Hippocampal formation (tissue), 2 donors: ENCODE measurements at regions not wholly inside any gene's neighbourhood (a gene's known extent, or its start where the extent isn't known, plus 50 kb on each side); places are given as distances from the start of the nearest gene placed in this dataset.

ENCODE experiments used
- DNase-seq, 2 donors: peaks; one replicate each; lab custom pipeline; 2025; lab: John Stamatoyannopoulos, UW

DNA sequence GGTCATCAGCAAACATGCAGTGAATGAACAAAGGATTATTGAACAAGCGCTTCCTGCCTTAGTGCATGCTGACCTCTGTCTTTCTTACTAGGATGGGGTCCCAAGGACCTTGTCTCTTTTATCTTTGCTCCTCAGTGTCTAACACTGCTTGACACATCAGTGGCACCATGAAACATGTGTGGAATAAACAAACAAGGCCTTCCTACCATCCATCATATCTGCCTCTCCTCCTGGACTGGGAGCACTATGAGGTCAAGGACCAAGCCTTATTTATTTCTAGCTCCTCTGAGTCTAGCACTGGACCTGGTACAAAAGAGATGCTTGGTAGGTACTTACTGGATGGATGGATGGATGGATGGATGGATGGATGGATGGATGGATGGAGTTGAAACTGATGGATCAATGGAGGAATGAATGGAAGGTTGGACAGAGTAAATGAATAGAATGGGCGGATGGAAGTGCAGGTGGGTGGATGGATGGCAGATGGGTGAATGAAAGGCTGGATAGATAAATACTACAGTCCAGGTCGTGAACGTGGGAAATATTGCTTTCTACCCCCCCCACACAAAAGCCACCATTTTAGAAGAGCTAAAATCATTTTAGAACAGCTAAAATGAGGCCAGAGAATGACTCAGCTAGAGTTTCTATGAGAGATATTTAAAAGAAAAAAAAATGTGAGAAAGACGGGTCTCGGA, 104.1 kb upstream of the PTPN1 start:
- no peak for DNase-seq

- DNase-seq = no peak
These were observed 103.5 kb upstream of the PTPN1 start for GRCh38 chr20:50406610-50407136.

DNA sequence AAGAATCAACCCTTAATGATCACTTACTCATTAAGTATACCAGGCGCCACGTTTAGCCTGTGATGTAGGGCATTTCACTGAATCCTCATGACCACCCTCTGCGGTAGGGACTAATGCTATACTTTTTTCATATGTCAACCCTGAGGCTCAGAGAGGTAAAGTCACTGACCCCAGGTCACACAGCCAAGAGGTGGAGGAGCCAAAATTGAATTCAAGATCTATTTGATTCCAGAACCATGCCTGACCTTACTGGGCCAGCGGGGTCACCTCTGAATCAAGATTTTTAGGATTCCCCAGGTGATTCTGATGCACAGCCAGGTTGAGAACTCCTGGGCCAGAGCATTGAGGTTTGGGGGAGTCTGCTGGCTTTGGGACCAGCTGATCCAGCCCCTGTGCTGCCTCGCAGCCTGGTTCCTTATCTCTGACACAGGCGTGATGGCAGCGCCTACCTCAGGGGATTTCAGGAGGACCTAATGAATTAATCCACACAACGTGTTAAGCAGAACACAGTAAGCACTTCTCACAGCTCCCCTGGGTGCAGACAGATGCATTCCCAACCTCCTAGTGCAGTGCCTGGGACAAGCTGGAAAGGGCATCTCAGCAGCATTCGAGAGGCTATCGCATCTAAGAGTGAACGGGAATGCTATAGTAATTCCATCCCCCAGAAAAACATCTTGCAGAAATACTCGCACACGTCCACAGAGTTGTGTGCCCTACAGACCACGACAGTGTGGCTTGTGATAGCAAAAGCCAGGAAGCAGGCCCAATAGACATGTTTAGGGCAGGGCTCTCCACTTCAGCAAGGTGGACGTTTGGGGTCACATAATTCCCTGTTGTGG, 101.4 kb upstream of the PTPN1 start:
- DNase-seq = no peak

- no peak for DNase-seq
These were observed 100.7 kb upstream of the PTPN1 start for GRCh38 chr20:50409495-50409894.

DNA sequence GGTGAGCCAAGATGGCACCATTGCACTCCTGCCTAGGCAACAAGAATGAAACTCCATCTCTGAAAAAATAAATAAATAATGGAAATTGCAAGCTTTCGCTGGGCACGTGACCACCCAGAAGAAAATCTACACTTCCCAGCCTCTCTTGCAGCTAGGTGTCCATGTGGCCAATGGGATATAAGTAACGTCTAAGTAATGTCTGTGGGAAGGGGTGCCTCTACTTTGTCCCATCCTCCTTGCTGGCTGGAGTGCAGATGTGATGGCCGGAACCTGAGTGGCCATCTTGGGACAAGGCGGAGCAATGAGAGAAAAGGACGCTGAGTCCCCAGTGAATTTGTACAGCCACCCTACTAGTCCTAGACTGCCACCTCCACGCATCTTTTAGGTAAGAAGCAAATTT, 99.8 kb upstream of the PTPN1 start:
- no peak for DNase-seq

GRCh38 chr20:50412069-50412468, 98.1 kb upstream of the PTPN1 start:
- no peak for DNase-seq

GRCh38 chr20:50412499-50412898, 97.7 kb upstream of the PTPN1 start:
- no peak for DNase-seq

DNA sequence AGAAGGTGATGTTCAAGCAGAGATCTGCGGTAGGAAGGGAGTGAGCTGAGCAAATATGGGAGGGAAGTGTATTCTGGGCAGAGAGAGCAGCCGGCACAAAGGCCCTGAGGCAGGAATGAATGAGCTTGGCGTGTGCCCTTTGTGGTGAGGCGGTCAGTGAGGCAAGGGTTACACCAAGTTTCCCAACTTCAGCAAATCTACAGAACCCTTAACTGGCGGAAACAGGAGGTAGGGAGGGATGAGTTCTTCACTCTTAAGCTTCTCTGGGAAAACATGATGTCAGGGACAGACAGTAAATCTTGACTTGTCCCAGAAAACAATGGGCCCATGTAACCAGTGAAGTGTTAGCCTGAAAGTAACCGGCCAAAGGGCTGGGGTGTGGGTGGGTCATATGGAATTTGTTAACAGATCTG, 97.1 kb upstream of the PTPN1 start:
- DNase-seq = no peak

DNA sequence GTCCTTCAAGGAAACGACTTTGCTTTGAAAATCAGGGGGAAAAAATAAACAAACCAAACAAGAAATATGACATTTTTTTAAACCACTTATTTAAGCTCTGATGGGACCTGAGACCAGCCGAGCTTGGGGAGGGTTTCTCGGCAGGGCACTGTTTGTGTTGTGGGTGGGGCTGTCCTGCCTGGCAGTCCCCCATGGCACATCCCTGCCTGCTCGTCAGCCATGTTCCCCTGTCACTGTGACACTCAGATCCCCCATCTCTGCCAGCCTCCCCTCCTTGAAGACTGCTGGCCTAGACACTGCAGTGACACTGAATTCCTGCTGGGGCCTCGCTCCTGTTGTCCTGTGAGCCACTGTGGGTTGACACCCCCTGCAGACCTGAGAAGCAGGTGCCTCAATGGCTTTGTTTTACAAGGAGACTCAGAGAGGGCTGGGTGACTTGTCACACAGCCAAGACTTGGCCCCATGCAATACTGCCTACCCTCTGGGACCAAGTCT, 95.1 kb upstream of the PTPN1 start:
- no peak for DNase-seq

DNA sequence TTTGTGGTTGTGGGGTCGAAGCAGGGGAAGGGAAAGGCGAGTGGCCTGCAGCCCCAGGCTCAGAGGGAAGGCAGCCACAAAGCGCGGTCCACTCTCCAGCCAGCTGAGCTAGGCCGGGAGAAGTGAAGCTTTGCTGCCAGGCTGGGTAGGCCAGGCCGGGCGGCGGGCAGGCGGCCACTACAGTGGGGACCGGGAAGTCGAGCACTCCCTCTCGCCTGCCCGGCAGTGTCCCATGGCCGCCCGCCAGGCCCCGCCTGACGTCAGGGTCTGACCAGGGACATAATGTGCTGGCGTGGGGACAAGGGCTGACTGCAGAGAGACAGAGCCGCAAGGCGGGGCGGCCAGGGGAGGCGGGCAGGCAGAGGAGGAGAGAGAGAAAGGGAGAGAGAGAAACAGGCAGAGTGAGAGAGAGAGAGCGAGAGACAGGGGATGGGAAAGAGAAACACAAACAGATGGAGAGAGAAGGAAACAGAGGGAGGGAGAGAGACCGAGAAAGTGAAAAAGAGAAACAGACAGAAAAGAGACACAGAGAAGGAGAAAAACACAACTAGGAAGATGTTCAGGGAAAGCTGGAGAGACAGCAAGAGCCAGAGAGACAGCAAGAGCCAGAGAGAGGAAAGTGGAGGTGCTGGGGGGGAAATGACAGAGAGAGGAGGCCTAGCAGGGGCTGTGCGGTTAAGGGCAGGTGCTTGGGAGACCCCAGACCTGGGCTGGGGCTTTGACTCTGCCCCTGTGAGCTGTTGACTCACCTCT, 94.5 kb upstream of the PTPN1 start:
- peak; percentile 95 for DNase-seq

DNA sequence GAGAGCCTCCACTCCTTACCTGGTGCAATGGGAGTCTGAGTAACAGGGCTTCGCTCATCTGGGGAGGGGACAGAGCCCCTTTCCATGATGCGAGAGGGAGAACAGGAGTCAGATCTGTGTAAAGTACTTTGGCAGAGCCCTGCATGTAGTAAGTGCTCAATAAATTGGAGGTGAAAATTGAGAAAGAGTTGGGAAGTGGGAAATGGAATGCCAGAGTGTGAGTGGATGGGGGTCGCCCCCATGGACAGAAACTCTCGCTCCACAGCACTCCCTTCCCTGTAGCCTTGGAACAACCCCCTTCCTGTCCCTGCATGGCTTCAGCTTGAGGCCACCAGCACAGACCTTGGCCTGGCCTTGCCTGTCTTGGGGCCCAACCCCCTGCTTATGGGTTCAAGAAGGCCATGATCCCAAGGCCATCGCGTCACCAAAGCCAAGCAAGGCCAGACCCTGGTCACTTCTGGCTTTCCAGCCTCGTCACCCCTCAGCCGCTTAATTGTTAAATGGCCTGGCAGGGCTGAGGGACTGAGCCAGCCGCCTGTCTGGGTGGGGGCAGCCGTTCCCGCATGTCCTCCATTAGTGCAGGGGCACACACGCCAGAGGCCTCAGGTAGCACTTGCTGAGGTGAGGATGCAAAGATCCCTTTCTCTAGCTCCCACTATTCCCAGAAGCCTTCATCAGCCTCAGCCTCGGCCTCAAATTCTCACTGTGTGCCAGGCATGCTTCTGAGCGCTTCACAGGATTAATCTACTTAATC, 93.7 kb upstream of the PTPN1 start:
- DNase-seq = no peak

DNA sequence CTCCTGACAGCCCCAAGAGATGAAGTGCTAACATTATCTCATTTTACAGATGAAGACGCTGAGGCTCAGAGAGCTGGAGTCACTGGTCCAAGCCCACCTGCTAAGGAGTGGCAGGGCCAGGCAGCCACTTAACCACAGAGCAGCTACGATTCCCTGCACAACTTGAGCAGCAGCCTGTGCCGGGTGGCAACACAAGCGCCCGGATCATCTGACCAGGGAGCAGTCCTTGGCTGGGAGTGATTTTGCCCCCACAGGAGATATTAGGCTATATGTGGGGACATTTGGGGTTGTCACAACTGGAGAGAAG, 93.2 kb upstream of the PTPN1 start:
- no peak for DNase-seq

GRCh38 chr20:50417484-50418235, 92.5 kb upstream of the PTPN1 start:
- no peak for DNase-seq

GRCh38 chr20:50418890-50419642, 91.1 kb upstream of the PTPN1 start:
- DNase-seq = no peak

DNA sequence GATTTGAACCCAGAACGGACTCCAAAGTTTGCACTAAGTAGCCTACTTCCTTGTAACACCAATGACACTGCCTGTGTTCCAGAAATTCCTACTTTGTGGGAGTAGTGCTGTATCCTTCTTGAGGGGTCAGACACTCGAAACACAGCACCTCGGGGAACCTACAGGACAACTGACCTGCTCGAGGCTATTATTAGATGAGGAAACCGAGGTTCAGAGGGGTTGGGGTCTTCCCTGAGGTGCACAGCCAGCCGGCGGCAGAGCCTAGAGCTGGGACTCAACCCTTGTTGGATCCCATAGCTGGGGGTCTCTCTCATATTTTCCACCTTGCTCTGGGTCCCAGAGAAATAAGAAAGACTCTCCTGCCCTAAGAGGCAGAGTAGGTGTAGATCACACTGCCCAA, 89.8 kb upstream of the PTPN1 start:
- DNase-seq = no peak

GRCh38 chr20:50421356-50422340, 88.5 kb upstream of the PTPN1 start:
- no peak for DNase-seq

DNA sequence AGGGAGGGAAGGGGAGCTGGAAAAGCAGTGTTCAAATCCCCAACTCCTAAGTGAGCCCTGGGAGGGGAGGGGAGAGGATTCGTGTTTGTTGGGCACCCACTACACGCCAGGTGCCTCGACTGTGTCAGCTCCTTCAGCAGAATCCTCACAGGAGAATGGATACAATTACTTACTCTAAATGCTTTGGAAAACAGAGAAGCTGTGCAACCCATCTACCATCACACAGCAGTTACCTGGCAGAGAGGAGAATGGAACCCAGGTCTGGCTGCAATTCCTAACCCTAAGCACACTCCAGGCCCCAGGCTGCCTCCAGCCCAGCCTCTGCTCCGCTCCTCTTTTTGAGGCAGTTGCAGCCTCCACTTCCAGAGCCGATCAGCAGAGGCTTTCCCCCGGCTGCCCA, 86.4 kb upstream of the PTPN1 start:
- no peak for DNase-seq

DNA sequence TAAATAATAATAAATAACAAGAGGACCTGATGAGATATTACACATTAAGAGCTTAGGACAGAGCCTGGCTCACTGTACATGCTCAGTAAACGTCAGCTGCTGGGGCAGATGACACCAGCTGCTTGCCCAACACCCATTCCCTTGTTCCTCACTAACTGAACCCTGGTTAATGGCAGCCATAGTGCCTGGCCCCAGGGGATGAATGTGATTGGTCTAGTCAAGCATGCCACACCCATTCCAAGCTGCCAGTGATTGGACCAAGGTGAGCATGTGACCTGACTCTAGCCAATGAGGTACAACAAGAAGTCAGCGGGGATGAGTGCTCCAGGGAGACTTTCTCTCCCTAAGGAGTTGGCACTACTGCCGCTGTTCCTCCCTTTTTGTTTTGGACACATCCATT, 85.1 kb upstream of the PTPN1 start:
- DNase-seq = no peak
